ENCODE measurements at regions not wholly inside any gene's neighbourhood (a gene's known extent, or its start where the extent isn't known, plus 50 kb on each side); places are given as distances from the start of the nearest gene placed in this dataset.

DNA sequence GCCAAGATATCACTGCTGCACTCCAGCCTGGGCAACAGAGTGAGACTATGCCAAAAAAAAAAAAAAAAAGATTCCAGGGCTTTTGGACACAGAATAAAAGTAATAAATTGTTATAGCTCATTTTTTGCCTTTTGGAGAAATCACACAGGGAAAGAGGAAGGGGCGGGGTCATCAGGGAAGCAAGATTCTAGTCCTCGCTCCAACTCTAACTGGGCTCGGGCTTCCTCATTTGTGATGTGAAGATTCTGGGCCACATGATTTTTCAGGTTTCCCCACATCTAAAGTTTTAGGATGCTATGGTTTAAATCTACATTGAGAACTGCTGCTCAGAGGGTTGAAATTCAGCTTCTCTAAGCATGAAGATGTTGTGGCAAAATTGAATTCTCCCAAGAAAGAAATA is 179.3 kb upstream of the PLXNA2 start:
- TF ChIP-seq, protein P1, sequence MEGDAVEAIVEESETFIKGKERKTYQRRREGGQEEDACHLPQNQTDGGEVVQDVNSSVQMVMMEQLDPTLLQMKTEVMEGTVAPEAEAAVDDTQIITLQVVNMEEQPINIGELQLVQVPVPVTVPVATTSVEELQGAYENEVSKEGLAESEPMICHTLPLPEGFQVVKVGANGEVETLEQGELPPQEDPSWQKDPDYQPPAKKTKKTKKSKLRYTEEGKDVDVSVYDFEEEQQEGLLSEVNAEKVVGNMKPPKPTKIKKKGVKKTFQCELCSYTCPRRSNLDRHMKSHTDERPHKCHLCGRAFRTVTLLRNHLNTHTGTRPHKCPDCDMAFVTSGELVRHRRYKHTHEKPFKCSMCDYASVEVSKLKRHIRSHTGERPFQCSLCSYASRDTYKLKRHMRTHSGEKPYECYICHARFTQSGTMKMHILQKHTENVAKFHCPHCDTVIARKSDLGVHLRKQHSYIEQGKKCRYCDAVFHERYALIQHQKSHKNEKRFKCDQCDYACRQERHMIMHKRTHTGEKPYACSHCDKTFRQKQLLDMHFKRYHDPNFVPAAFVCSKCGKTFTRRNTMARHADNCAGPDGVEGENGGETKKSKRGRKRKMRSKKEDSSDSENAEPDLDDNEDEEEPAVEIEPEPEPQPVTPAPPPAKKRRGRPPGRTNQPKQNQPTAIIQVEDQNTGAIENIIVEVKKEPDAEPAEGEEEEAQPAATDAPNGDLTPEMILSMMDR (conservative IDR thresholded peaks at IDR 0.05 in 1 of 2, IDR thresholded peaks at IDR 0.05 in 1 of 2; ENCODE audit: extremely low read depth in 1 of 2, insufficient read depth in 1 of 2, low read depth in 1 of 2, low read length in 2 of 2) = no peak
- TF ChIP-seq EZH2 (IDR thresholded peaks at IDR 0.05; ENCODE audit: borderline replicate concordance, low read length) = no peak
